CD4-positive, alpha-beta T cell treated with Interferon alpha-2 for 1 hour (primary cell): ENCODE measurements at regions not wholly inside any gene's neighbourhood (a gene's known extent, or its start where the extent isn't known, plus 50 kb on each side); places are given as distances from the start of the nearest gene placed in this dataset.

Experiments used
- DNase-seq, 2 donors: peaks; one replicate each; pipeline ENCODE4 v3.0.0-alpha.2; 2020 to 2022

DNA sequence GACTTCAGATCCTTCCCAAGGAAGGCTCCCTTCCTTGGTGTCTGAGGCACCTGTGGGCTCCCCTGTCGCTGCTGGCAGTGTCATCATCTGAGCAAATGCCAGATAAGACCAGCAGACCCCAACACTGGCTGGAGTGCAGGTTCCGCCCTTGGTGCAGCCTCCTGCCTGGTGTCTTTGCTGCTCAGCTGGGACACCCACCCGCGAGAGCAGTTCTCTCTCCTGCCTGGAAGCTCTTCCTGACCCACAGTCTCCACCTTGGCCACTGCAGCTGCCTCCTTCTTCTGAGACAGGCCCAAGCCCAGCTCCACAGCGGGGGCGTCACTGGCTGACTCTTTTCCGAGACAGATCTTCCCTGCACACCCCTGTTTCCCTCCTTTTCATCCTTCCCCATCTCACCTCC is 395.7 kb upstream of the MAP3K7 start:
- DNase-seq, result no peak

DNA sequence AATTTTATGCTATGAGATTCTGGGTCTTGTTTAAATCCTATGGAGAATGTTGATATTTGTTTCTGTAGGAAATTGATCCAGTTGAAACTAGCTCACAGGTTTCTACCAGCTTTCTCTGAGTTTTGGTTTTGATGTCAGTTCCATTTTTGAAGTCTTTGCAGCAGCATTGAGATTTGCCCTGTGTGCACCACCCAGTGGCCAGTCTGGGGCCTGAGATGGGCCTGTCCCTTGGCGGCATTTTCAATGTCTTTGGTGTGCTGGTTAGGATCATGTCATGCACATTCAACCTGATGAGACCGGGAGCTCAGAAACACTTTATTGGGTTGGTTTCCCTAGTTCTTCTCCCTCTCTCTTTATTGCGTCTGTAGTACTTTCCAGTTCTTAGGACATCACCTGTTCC is 395.2 kb upstream of the MAP3K7 start:
- no peak for DNase-seq

DNA sequence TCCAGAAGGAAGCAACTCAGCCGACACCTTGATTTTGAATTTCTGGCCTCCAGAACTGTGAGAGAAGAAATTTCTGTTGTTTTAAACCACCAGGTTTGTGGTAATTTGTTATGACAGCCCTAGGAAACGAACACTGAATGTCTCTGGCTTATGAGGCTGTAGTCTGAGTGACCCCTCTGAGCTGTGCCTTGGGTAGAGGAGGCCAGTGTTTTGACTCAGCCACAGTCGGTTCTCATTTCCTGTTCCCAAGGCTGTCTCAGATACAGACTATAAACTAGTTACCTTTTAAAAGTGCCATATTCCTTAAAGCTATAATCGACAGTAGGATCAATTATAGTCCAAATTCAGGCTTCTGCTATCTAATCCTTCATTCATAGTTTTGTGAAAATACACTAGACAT is 391.2 kb upstream of the MAP3K7 start:
- no peak for DNase-seq

DNA sequence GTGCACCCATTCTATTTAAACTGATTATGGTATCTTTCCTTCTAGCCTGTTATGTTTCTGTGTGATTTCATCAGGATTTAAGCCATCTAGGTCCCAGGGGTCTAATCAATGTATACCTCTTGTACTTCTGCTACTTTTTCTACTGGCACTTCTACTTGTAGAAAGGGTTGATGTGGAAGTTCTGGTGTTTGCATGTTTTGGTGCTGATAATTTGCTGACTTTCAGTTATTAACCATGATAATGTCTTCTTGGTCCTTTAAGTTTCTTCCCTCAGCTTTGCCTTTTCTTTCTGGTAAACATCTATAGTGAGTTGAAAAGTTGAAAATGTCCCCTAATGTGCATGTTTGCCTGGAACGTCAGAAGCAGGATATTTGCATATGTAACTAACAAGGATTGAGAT is 390.6 kb upstream of the MAP3K7 start:
- DNase-seq, result no peak

DNA sequence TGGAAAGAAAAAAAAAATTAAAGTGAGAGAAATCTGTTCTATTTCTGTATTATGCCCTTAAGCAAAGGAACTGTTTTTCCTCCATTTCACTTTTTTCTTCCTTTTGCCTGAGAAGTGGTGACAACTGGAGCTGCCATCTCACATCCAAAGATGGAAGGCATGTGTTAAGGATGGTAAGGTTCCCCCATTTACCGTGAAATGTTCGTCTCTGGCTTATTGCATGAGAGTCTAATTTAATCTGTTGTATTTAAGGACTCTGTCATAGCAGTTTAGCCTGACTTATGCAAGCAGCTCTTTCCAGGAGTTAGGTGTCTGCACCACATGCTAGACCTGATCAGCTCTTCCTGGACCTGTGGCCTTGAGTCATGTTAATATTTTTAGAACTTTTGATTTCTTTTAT is 389.5 kb upstream of the MAP3K7 start:
- DNase-seq, result no peak

DNA sequence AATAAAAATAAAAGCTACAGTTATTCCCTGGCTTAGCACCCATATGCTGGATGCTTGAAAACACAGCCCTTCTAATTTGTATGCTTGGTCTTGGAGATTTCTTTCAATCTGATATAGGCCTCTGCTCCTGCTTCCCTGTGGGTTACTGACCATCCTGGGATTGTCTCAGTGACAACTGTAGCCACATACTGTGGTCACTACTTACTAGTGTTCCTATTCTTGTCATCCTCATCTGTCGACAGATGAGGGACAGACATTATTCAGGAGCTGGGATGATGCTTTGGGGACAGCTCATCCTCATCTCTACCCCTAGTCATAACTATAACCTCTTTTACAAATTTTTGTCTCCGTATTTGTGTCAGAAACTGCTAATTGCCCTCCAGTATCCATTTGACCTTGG is 388.9 kb upstream of the MAP3K7 start:
- no peak for DNase-seq

DNA sequence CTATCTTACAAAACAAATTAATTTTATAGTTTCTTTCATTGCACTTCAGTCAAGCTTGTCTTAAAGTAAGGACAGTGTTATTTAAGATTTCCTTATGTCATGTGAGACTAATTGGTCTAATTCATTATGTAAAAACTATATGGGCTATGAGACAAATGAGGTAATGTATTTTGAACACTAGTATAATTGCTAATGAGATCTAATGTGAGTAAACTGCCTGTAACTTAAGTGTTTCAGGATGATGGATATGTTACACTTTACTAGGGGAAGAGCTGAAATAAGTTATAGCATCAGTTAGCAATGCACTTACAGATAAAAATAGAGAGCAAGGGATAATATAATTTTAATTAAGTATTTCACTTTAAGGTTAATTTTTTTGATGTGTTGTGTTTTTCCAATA is 386.3 kb upstream of the MAP3K7 start:
- DNase-seq, result no peak

DNA sequence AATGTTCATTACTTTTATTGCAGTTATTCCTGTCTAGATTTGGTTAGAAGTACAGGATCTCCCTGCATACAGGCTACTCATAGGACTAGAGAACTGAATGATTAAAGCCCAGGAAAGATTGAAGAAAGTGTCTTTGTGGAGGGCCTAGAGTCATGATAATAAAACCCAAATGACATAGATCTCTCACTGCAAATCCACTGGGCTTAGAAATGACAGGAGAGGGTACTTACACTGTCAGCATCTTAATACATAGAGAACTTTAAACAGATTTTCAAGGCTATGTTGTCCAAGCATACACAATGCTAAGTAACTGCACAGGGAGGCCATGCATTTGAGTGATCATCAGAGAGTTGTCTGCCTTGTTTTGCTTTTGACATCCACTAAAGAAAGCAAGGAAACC is 383.8 kb upstream of the MAP3K7 start:
- DNase-seq, result no peak

DNA sequence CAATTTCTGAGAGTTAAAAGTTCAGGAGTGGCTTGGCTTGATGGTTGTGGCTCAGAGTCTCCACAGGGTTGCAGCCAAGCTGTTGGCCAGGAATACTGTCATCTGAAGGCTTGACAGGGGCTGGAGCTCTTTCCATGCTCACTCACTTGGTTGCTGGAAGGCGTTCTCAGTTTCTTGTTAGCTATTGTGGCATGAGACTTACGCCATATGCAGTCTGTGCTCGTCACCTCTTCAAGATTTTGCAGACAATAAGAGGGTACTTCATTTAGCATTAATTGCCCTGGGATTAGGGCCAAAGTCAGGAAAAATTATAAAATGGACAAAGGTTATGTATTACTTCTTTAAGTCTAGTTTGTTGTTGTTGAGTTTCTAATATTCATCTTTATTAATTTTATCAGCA is 380.6 kb upstream of the MAP3K7 start:
- no peak for DNase-seq

DNA sequence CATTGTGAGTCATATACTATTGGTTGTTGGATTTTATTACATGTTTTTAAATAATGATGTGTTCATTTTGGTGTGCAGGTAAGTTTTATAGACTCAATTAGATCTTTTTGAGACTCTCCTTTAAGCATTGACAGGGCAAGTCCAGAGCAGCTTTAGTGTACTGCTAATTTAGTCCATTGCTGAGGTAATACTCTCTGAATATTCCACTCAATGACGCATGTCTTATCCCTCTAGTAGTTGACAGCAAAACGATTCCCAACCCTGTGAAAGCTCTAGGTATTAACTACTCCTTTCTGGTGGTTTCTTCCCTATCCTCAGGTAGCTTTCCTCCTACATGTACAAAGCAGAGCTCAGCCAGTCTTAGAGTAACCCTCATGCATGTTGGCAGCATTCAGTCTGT is 373.5 kb upstream of the MAP3K7 start:
- DNase-seq, result no peak

DNA sequence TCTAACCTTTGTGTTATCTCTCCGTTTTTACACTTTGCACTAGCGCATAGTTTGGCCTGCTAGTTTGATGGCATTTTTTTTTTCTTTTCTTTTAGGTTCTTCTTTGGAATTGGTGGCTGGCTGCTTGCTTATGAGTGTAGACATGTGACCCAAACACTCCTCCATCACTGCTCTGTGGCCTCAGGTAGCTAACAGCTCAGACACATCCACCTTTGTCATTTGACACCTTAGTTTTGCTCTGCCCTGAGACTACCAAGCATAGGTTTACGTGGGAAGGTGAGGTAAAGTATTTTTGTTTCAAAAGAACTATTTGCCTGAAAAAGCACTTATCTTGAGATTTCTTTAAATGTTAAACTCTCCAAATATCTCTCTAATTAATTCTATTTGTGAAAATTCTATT is 368.4 kb upstream of the MAP3K7 start:
- no peak for DNase-seq

DNA sequence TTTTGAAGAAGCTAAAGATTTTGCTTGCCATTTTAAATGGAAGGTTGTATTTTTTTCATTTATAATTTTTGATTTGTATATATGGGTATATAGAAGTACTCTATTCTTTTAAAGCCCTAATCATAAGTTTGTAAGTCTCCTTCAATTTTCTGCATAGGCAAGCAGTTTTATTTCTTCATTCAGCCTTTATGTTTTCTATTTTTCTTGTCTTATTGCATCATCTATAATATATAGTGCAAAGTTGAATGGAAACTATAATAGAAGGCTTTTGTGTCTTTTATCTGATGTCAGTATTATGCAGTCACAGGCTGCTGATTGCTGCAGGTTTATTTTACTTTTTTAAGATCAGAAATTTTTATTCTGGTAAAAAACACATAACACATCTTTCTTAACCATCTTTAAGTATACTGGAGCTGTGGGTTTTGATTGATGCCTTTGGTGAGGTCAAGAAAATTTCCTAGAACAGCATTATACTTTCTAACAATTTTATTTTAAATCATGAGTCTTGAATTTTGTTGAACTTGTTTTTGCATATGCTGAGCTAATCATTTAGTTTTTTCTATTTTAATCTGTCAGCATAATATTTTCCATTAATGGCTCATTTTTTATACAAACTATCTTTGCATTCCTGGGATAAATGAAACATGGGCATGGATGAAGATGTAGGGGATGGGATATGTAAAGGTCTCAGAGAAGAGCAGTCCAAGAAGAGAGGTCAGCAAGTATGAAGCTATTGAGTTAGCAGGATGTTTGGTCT is 366.7 kb upstream of the MAP3K7 start:
- no peak for DNase-seq

DNA sequence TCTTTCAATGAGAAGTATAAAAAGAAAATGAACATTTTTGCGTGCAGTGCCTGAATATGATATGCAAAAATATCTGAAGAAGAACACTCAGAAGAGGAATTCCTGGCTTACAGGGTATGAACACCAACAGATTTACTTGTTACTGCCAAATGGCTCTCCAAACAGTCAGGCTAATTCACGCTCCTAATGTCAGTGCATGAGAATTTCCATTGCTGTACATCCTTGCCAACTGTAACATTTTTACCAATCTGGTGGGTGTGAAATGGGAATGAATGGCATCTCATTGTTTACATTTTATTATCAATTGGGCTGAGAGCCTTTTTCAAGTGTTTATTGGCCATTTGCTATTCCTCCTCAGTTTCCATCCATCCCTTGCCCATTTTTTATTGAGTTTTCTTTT is 365.3 kb upstream of the MAP3K7 start:
- DNase-seq, result no peak

DNA sequence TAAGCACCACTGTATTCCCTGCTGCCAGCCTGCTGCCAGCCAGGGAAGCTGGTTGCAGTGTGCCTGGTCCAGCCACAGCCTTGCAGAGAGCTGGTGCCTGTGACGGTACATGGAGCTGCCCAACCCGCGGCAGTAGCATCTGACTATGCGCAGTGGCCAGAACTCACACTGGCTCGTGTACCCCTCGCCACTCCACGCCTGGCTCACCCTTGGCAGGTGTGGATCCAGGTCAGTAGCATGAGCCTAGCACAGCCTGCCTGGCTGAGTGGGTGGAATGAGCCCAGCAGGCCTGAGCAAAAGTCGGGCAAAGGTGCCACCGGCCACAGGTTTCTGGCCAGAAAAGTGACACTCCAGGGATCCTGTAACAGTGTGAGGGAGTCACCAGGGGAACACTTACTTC is 361.7 kb upstream of the MAP3K7 start:
- no peak for DNase-seq

DNA sequence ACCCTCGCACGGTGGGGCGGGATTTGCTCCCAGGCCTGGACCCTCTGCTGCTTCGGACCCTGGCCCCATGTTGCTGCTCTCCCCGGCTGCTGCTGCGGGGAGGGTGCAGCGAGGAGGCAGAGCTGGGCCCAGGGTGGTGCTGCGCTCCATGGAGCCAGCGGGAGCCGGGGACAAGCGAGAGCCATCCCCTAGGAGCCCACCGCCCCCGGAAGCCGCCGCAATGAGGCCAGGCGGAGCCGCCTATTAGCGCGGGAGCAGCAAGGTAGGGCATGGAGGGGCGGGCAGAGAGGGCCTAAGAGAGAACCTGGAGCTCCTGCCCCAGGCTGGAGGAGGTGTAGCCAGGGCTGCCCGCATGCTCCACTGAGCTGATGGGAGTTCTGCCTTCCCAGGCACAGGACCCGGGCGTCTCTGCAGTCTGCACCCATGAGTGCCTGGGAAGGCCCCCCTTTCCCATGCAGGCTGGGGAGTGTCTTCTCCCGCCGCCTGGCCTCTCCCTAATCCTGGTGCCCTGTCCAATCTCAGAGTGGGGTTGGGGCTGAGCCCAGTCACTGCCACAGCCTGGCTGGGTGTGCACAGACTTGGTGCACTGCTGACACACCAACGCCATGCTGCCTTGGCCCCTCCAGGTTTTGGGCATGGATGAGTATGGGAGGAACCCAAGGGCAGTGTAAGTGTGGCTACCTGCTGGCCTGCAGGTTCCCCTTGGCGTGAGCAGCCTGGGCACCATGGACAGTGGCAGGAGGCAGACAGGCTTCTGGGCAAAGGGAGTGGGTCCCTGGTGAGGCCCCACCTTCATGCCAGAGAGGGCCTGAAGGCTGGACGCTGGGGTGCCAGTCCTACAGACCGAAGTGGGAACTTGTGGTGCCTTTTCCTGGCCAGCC is 360.6 kb upstream of the MAP3K7 start:
- DNase-seq, result no peak

DNA sequence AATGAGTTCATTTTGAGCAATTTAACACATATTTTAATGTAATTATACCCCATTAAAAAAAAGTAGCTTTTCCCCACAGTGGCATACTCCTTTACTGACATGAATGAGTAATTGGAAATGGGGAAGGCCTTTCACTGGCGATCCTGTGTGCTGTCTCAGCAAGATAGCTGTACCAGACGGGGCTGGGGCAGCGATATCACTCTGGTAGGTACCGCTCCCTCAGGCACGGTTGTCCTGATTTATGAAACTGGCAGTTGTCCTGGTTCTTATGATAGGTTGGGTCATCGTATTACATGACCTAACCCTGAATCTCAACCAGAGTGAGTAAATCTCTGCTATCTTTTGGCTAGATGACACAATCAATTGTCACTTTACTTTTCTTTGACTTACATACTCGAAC is 355.0 kb upstream of the MAP3K7 start:
- no peak for DNase-seq

DNA sequence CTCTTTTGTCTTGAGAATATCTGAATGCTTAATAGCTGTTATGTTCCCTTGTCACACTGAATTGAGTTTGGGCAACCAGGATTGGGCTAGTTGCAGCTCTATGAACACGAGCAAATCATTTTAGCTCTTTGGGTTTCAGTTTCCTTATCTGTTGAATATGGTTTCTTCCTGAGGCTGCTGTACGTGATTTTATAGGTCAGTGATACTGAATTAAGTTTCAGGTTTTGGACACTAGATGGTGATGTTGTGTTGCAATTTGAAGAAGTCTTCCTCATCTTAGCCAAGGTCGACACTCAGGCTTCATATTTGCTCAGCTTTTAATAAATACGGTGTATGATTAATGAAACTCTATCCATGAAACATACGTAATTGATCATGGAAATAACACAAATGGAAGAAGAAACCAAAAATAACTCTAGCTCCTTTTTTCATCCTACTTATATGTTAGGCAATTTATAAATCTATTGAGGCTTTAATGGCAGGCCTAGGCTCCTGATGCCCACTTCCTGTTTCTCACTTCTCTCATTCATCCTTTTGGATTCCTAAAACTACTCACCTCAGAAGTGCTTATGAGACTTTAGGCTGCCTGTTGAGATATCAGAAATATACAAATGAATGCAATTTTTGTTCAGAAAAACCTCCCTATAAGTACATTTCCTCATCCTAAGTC is 354.1 kb upstream of the MAP3K7 start:
- peak in 1 of 2 donors; percentile 72 for DNase-seq

DNA sequence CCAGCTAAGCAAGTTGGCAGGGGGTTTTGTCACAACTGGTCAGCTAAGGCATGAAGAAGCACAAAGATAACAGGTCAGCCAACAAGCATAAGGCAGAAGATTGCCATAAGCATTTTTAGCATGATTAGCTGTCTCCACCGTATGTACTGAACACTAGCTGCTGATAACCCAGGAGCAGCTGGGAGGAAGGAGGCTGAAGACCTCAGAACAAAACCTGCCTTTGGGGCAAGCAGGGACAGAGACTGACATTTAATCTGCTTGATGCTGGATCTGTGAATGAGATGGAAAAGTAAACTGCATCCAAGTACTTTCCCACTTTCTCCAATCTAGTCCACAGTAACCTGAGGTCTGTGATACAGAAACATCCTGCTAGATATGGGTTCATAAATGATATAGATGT is 353.0 kb upstream of the MAP3K7 start:
- DNase-seq, result no peak

DNA sequence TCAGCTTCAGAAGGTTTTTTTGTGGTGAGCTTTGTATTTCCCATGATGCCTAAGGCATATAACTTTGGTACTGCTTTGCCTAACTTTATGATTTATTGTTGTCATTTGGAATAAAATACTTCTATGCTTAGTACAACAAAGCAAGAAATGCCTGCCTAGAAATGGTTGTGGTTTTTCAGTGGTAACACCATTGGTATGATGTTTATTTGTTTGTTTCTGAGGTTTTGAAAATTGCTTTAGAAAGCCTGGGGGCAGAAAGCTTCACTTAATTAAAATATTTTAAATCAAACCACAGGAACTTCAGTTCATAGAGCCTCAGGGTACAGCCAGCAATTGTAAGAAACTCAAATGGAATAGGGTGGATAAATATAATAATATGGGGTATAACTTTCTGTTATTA is 351.2 kb upstream of the MAP3K7 start:
- no peak for DNase-seq

DNA sequence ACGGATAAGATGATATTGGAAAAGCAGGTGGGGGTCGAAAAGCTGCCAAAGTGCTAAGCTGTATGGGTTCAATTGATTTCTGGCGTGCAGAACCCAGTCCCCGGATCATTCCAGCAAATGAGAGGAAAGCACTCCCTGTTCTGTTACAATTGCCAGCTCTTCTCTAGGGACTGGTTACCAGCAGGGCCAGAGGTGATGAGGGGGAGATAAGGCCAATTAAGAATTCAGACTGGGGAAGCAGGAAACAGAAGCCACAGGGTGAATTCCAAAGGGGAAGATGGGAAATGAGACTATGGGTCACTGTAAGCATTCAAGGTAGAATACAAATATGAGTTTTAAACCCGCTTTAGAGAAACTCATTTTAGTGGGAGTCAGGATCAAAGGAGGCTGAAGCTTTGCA is 349.4 kb upstream of the MAP3K7 start:
- DNase-seq, result no peak

DNA sequence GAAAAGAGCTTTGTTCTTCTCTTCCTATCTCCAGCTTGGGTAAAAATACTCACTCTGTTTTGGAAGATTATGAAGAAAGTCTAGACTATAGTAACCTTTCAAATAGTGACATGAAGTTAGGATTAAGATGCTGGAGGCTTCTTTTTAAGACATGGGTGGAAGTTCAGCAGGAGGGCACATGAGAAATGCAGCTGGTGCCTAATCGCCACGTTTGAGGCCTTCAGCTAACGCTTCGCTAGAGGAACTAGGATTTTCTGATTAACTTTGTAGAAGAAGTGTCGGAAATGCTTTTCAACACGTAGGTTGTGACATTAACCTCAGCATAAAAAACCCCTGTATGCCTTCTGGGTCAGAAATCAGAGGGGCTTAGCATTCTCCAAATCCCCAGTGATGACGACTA is 348.1 kb upstream of the MAP3K7 start:
- DNase-seq, result no peak

DNA sequence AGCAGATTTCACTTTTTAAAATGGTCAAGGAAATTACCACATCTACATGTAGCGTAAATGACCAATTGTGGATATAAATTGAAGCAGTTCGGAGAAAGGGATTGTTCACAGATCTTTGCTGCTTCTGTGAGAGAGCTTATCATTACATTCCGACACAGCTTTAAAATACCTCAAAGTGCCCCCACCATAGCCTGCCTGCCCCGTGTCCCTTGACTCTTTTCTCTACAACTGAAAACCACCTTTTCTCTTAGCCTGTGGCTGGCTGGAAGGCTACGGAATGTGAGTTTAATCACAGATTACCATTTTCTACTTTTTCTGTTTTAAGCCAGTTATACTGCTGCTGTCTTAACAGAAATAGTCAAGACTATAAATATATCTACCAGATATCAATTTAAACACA is 347.2 kb upstream of the MAP3K7 start:
- no peak for DNase-seq

DNA sequence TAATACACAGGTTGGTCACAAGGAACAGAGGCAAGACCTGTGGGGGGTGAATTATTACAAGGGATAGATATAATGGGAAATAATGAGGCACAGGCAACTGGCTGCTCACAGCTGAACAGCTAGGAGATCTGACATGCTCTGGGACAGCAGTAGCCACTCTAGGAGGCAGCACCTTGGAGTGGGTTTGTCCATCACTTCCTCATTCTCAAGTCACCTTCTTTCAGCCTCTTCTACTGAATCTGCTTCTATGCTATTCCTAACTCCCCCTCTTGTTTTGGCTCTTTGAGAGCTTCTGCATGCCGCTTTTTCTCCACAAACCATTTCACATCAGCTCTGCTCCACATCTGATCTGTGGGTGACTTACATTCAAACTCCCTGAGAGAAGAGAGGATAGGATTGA is 345.5 kb upstream of the MAP3K7 start:
- DNase-seq, result no peak

DNA sequence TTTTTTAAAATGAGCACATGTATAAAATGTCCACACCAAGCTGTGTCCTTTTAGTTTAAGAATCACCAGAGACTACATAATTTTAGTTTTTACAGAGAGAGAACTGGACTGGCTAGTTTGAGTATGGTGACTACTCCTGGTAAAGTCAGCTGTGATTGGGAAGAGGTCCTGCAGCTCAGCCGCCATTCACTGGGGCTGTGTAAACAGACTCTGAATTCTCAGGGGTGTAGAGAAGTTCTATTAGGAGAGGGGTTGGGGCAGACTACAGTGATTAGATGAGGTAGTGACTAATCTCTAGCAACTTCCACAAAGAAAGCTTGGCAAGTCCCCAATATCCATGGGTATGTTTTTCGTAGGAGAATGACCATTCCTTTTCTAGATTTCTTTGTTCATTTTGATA is 341.2 kb upstream of the MAP3K7 start:
- DNase-seq, result no peak
